Loucy (cell line): ENCODE measurements at regions not wholly inside any gene's neighbourhood (a gene's known extent, or its start where the extent isn't known, plus 50 kb on each side); places are given as distances from the start of the nearest gene placed in this dataset.

Experiments
- CTCF ChIP-seq: fragments of 200-600 bp; sonication (generic); conservative IDR thresholded peaks from 2 replicates; pipeline ENCODE4 v1.5.1; 2014; ENCODE audit warnings: mild to moderate bottlenecking, antibody characterized with exemption, low read length
- EZH2phosphoT487 ChIP-seq: fragments of 200-600 bp; IDR thresholded peaks from 2 replicates; pipeline ENCODE4 v1.6.1; 2018; ENCODE audit warnings: antibody characterized with exemption, mild to moderate bottlenecking, moderate library complexity, borderline replicate concordance

- TF ChIP-seq CTCF (no peak), EZH2phosphoT487 (no peak)
Measured at GRCh38 chr13:50122455-50122854, 107.2 kb downstream of the KCNRG start.
